ENCODE measurements at regions not wholly inside any gene's neighbourhood (a gene's known extent, or its start where the extent isn't known, plus 50 kb on each side); places are given as distances from the start of the nearest gene placed in this dataset.
"Not testable (repeated sequence)": the region's sequence is repeated elsewhere in the genome, so short reads cannot be mapped to it uniquely, and the experiment has no call there.

GRCh38 chr1:157252473-157252872 is 114.3 kb upstream of the ETV3 start:
- DNase-seq (ENCODE audit: extremely low spot score, unreplicated experiment): no peak
- Mint-ChIP-seq H3K4me1 (ENCODE audit: unreplicated experiment) (no peaks in the 10 kb centered on the region), H3K4me3 (ENCODE audit: unreplicated experiment) (no peak overlapping the region), H3K36me3 (ENCODE audit: unreplicated experiment) (no peaks in the 10 kb centered on the region), H3K9me3 (ENCODE audit: unreplicated experiment) (no peaks in the 10 kb centered on the region), H3K27me3 (ENCODE audit: unreplicated experiment) (no peaks in the 10 kb centered on the region), H3K27ac (ENCODE audit: unreplicated experiment) (no peak overlapping the region)
- no peak for TF ChIP-seq CTCF (IDR thresholded peaks at IDR 0.05)

- Mint-ChIP-seq H3K27me3 (ENCODE audit: unreplicated experiment) (no peaks in the 10 kb centered on the region), H3K36me3 (ENCODE audit: unreplicated experiment) (no peaks in the 10 kb centered on the region), H3K27ac (ENCODE audit: unreplicated experiment) (no peak overlapping the region), H3K9me3 (ENCODE audit: unreplicated experiment) (no peaks in the 10 kb centered on the region), H3K4me3 (ENCODE audit: unreplicated experiment) (no peak overlapping the region), H3K4me1 (ENCODE audit: unreplicated experiment) (no peaks in the 10 kb centered on the region)
- no peak for DNase-seq (ENCODE audit: extremely low spot score, unreplicated experiment)
- TF ChIP-seq CTCF (IDR thresholded peaks at IDR 0.05): no peak
Measured at GRCh38 chr1:157249739-157250138, 111.5 kb upstream of the ETV3 start.

GRCh38 chr1:157249326-157249725 is 111.1 kb upstream of the ETV3 start:
- no peak overlapping the region for H3K27ac Mint-ChIP-seq (ENCODE audit: unreplicated experiment)
- TF ChIP-seq CTCF (IDR thresholded peaks at IDR 0.05): no peak
- H3K27me3 Mint-ChIP-seq (ENCODE audit: unreplicated experiment): no peaks in the 10 kb centered on the region
- no peak for DNase-seq (ENCODE audit: extremely low spot score, unreplicated experiment)
- no peaks in the 10 kb centered on the region for H3K36me3 Mint-ChIP-seq (ENCODE audit: unreplicated experiment)
- H3K9me3 Mint-ChIP-seq (ENCODE audit: unreplicated experiment): no peaks in the 10 kb centered on the region
- no peaks in the 10 kb centered on the region for H3K4me1 Mint-ChIP-seq (ENCODE audit: unreplicated experiment)
- H3K4me3 Mint-ChIP-seq (ENCODE audit: unreplicated experiment): no peak overlapping the region

GRCh38 chr1:157247764-157248049 is 109.5 kb upstream of the ETV3 start:
- not testable (repeated sequence) for H3K4me3 Mint-ChIP-seq (ENCODE audit: unreplicated experiment); H3K27me3 Mint-ChIP-seq (ENCODE audit: unreplicated experiment); H3K4me1 Mint-ChIP-seq (ENCODE audit: unreplicated experiment); H3K36me3 Mint-ChIP-seq (ENCODE audit: unreplicated experiment); DNase-seq (ENCODE audit: extremely low spot score, unreplicated experiment); H3K9me3 Mint-ChIP-seq (ENCODE audit: unreplicated experiment); H3K27ac Mint-ChIP-seq (ENCODE audit: unreplicated experiment)

- no peak for TF ChIP-seq CTCF (IDR thresholded peaks at IDR 0.05)
- no peak for DNase-seq (ENCODE audit: extremely low spot score, unreplicated experiment)
- Mint-ChIP-seq H3K36me3 (ENCODE audit: unreplicated experiment) (no peaks in the 10 kb centered on the region), H3K4me1 (ENCODE audit: unreplicated experiment) (no peaks in the 10 kb centered on the region), H3K27ac (ENCODE audit: unreplicated experiment) (no peak overlapping the region), H3K4me3 (ENCODE audit: unreplicated experiment) (no peak overlapping the region), H3K27me3 (ENCODE audit: unreplicated experiment) (no peaks in the 10 kb centered on the region), H3K9me3 (ENCODE audit: unreplicated experiment) (no peaks in the 10 kb centered on the region)
Measured at GRCh38 chr1:157247005-157247763, 109.0 kb upstream of the ETV3 start.

- Mint-ChIP-seq H3K27me3 (ENCODE audit: unreplicated experiment) (peaks cover 2% of the 10 kb centered on the region), H3K4me3 (ENCODE audit: unreplicated experiment) (no peak overlapping the region), H3K4me1 (ENCODE audit: unreplicated experiment) (no peaks in the 10 kb centered on the region), H3K36me3 (ENCODE audit: unreplicated experiment) (no peaks in the 10 kb centered on the region), H3K27ac (ENCODE audit: unreplicated experiment) (no peak overlapping the region), H3K9me3 (ENCODE audit: unreplicated experiment) (no peaks in the 10 kb centered on the region)
- no peak for DNase-seq (ENCODE audit: extremely low spot score, unreplicated experiment)
- no peak for TF ChIP-seq CTCF (IDR thresholded peaks at IDR 0.05)
Measured at GRCh38 chr1:157245823-157246222, 107.6 kb upstream of the ETV3 start.

All from osteocyte (in vitro differentiated cells).